Neural progenitor cell (in vitro differentiated cells): ENCODE measurements at regions not wholly inside any gene's neighbourhood (a gene's known extent, or its start where the extent isn't known, plus 50 kb on each side); places are given as distances from the start of the nearest gene placed in this dataset.

Experiments used
- EZH2 ChIP-seq: fragments of 200-600 bp; sonication (generic); IDR thresholded peaks from 2 replicates; pipeline ENCODE4 v1.6.1; 2017; ENCODE audit warnings: antibody characterized with exemption, mild to moderate bottlenecking, moderate library complexity
- EZH2phosphoT487 ChIP-seq: fragments of 200-600 bp; sonication (generic); IDR thresholded peaks from 2 replicates; pipeline ENCODE4 v1.6.1; 2017; ENCODE audit warnings: antibody characterized with exemption
- TF ChIP-seq, protein P1 (sequence below): fragments of 200-600 bp; sonication (generic); IDR thresholded peaks from 2 replicates; pipeline ENCODE4 v1.5.1; 2017; ENCODE audit warnings: antibody characterized with exemption, mild to moderate bottlenecking

DNA sequence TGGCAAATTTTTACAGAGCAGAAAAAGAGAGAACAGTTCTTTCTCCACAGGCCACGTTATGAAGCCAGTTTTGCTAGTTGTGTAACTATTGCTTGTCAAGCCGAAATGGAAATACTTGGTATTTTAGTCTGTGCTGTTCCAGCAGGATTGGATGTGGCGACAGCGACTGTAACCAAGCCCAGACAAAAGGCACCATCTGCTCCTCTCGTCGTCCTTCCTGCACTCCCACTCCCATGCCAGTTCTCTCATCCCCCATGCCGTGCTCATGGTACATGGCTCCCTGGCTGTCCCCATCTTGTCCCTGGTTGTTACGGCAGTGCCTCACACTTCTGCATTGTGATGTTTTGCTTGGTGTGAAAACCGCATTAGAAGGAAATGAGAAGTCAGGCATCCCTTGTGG lies 185.7 kb upstream of the FZD8 start:
- TF ChIP-seq, protein P1, sequence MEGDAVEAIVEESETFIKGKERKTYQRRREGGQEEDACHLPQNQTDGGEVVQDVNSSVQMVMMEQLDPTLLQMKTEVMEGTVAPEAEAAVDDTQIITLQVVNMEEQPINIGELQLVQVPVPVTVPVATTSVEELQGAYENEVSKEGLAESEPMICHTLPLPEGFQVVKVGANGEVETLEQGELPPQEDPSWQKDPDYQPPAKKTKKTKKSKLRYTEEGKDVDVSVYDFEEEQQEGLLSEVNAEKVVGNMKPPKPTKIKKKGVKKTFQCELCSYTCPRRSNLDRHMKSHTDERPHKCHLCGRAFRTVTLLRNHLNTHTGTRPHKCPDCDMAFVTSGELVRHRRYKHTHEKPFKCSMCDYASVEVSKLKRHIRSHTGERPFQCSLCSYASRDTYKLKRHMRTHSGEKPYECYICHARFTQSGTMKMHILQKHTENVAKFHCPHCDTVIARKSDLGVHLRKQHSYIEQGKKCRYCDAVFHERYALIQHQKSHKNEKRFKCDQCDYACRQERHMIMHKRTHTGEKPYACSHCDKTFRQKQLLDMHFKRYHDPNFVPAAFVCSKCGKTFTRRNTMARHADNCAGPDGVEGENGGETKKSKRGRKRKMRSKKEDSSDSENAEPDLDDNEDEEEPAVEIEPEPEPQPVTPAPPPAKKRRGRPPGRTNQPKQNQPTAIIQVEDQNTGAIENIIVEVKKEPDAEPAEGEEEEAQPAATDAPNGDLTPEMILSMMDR, result no peak
- TF ChIP-seq EZH2phosphoT487 (no peak), EZH2 (no peak)
